NCI-H1092 (cell line): ENCODE measurements at regions not wholly inside any gene's neighbourhood (a gene's known extent, or its start where the extent isn't known, plus 50 kb on each side); places are given as distances from the start of the nearest gene placed in this dataset.
A peak's percentile ranks its signal among the peaks of the same experiment; 100 is the strongest.
"Not testable (repeated sequence)": the region's sequence is repeated elsewhere in the genome, so short reads cannot be mapped to it uniquely, and the experiment has no call there.

Experiments used
- DNase-seq: peaks from one replicate; lab custom pipeline; 2025; lab: John Stamatoyannopoulos, UW

GRCh38 chr7:119711104-119711503 lies 561.9 kb upstream of the KCND2 start:
- no peak for DNase-seq

- DNase-seq, result no peak
These were observed 560.0 kb upstream of the KCND2 start for GRCh38 chr7:119712886-119713462.

GRCh38 chr7:119713606-119714005 lies 559.4 kb upstream of the KCND2 start:
- no peak for DNase-seq

GRCh38 chr7:119720541-119720940 lies 552.4 kb upstream of the KCND2 start:
- DNase-seq, result no peak

- DNase-seq, result no peak
These were observed 548.8 kb upstream of the KCND2 start for GRCh38 chr7:119724041-119724792.

- no peak for DNase-seq
These were observed 539.7 kb upstream of the KCND2 start for GRCh38 chr7:119733127-119733879.

GRCh38 chr7:119737390-119737789 lies 535.6 kb upstream of the KCND2 start:
- no peak for DNase-seq

- DNase-seq, result not testable (repeated sequence)
These were observed 527.7 kb upstream of the KCND2 start for GRCh38 chr7:119745280-119745679.

GRCh38 chr7:119748251-119748860 lies 524.6 kb upstream of the KCND2 start:
- no peak for DNase-seq

GRCh38 chr7:119748991-119749390 lies 524.0 kb upstream of the KCND2 start:
- no peak for DNase-seq

GRCh38 chr7:119756687-119757086 lies 516.3 kb upstream of the KCND2 start:
- DNase-seq, result no peak

GRCh38 chr7:119758254-119758653 lies 514.7 kb upstream of the KCND2 start:
- DNase-seq, result no peak

- DNase-seq, result no peak
These were observed 511.2 kb upstream of the KCND2 start for GRCh38 chr7:119761776-119762175.

GRCh38 chr7:119782286-119782685 lies 490.7 kb upstream of the KCND2 start:
- no peak for DNase-seq

- peak; percentile 26 for DNase-seq
These were observed 489.2 kb upstream of the KCND2 start for GRCh38 chr7:119783799-119784198.

GRCh38 chr7:119802147-119802546 lies 470.8 kb upstream of the KCND2 start:
- no peak for DNase-seq

- DNase-seq, result no peak
These were observed 447.8 kb upstream of the KCND2 start for GRCh38 chr7:119825091-119825655.

- DNase-seq, result no peak
These were observed 446.4 kb upstream of the KCND2 start for GRCh38 chr7:119826547-119826946.

GRCh38 chr7:119838444-119838843 lies 434.5 kb upstream of the KCND2 start:
- no peak for DNase-seq

GRCh38 chr7:119842337-119842736 lies 430.6 kb upstream of the KCND2 start:
- DNase-seq, result no peak

- DNase-seq, result no peak
These were observed 430.2 kb upstream of the KCND2 start for GRCh38 chr7:119842786-119843185.

- no peak for DNase-seq
These were observed 411.6 kb upstream of the KCND2 start for GRCh38 chr7:119861385-119861784.
